Ovary (tissue), 3 donors: ENCODE measurements at regions not wholly inside any gene's neighbourhood (a gene's known extent, or its start where the extent isn't known, plus 50 kb on each side); places are given as distances from the start of the nearest gene placed in this dataset.

ENCODE experiments used
- CTCF ChIP-seq, 3 donors: fragments of 450-650 bp in 2 of 3; fragments of 200-600 bp in 1 of 3; IDR thresholded peaks; one replicate each; pipeline versions ENCODE4 v1.5.1 to v1.8.0; 2016 to 2022; ENCODE audit warnings: antibody characterized with exemption in 3 of 3, mild to moderate bottlenecking in 1 of 3
- POLR2A ChIP-seq: fragments of 450-650 bp; IDR thresholded peaks from one replicate; pipeline ENCODE4 v1.6.1; 2017; ENCODE audit warnings: antibody characterized with exemption, mild to moderate bottlenecking, moderate library complexity
- donor health status: DM: no; HTN: no; CAD: no.

- TF ChIP-seq CTCF (IDR thresholded peaks at IDR 0.05) (no peak), POLR2A (no peak)
Observed at GRCh38 chr6:23365732-23366131, 760.3 kb upstream of the NRSN1 start.
